Nephron progenitor cell (in vitro differentiated cells): ENCODE measurements at regions not wholly inside any gene's neighbourhood (a gene's known extent, or its start where the extent isn't known, plus 50 kb on each side); places are given as distances from the start of the nearest gene placed in this dataset.
A peak's percentile ranks its signal among the peaks of the same experiment; 100 is the strongest.

Experiments used
- DNase-seq: peaks from one replicate; pipeline ENCODE4 v3.0.0; 2021
- H3K27ac Mint-ChIP-seq: 2 replicates; pipeline ENCODE4 v1.8.0; 2021; ENCODE audit warnings: mild to moderate bottlenecking, moderate library complexity, mixed read lengths
- H3K27me3 Mint-ChIP-seq: 2 replicates; pipeline ENCODE4 v1.8.0; 2021; ENCODE audit warnings: mild to moderate bottlenecking, low read depth, mixed read lengths; ENCODE audit not compliant: poor library complexity
- H3K36me3 Mint-ChIP-seq: 2 replicates; pipeline ENCODE4 v1.8.0; 2021; ENCODE audit warnings: low read depth, mixed read lengths
- H3K4me1 Mint-ChIP-seq: 2 replicates; pipeline ENCODE4 v1.8.0; 2021; ENCODE audit warnings: mixed read lengths
- H3K4me3 Mint-ChIP-seq: 2 replicates; pipeline ENCODE4 v1.8.0; 2021; ENCODE audit warnings: mild to moderate bottlenecking, moderate library complexity, mixed read lengths
- H3K9me3 Mint-ChIP-seq: 2 replicates; pipeline ENCODE4 v1.8.0; 2021; ENCODE audit warnings: mild to moderate bottlenecking, moderate library complexity, mixed read lengths
- CTCF ChIP-seq: fragments of 200-600 bp; sonication (generic); IDR thresholded peaks from 2 replicates; pipeline ENCODE4 v1.5.0; 2021; ENCODE audit warnings: antibody characterized with exemption

DNA sequence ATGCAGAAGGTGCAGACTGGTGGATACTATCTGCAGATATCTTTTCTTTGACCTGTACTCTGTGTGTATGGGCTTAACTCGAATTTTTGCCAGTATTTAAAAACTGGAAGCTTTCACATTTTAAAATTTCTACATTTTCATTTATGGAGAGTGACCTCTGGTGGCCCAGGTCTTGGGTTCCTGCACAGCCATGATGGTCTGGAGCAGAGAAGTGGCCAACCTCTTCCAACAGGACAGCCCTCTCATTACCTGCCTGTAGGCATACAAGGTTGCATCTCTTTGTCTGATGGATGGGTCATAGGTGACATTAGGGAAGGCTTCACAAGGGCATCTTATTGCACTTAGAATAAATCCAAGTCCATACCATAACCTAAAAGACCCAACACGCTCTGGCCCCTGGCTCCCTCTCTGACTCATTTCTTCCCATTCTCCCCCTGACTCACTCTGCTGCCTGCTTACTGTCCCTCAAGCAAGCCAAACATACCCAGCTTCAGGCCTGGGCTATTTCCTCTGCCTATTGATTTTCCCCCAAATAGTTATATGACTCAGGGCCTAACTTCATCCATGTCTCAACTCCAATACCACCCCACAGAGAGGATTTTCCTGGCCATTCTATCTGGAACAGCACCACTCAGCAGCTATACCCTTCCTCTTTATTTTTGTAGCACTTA, 113.3 kb upstream of the SLC1A3 start:
- DNase-seq, result no peak
- Mint-ChIP-seq H3K4me3 (no peak overlapping the region), H3K4me1 (no peaks in the 10 kb centered on the region), H3K36me3 (no peaks in the 10 kb centered on the region), H3K27me3 (peaks cover 4% of the 10 kb centered on the region), H3K27ac (no peak overlapping the region), H3K9me3 (no peaks in the 10 kb centered on the region)
- no peak for TF ChIP-seq CTCF

DNA sequence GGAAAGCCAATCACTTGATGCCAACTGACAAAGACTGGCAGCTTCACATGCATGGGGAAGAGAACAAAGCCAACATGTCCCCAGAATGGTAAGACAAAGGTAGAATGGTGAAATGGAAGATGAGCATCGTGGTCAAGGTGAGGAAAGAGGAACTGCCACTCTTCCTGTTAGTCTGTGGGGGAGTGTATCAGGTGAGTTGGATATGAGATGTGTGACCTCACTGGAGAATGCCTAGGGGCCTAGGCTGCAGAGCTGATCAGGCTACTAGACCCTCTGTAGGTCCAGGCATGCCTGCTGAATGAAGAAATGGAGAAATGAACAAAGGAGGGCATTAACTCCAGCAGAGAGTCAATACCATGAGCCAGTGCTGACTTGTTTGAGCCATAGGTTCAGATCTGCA, 112.4 kb upstream of the SLC1A3 start:
- no peaks in the 10 kb centered on the region for H3K36me3 Mint-ChIP-seq
- no peak for DNase-seq
- no peak overlapping the region for H3K4me3 Mint-ChIP-seq
- H3K27ac Mint-ChIP-seq, result no peak overlapping the region
- H3K4me1 Mint-ChIP-seq, result no peaks in the 10 kb centered on the region
- no peak for TF ChIP-seq CTCF
- peaks cover 4% of the 10 kb centered on the region for H3K27me3 Mint-ChIP-seq
- no peaks in the 10 kb centered on the region for H3K9me3 Mint-ChIP-seq

- H3K36me3 Mint-ChIP-seq, result no peaks in the 10 kb centered on the region
- H3K27me3 Mint-ChIP-seq, result peaks cover 4% of the 10 kb centered on the region
- no peaks in the 10 kb centered on the region for H3K4me1 Mint-ChIP-seq
- no peak overlapping the region for H3K4me3 Mint-ChIP-seq
- DNase-seq, result no peak
- H3K9me3 Mint-ChIP-seq, result no peaks in the 10 kb centered on the region
- peak overlapping the region; percentile 27 for H3K27ac Mint-ChIP-seq
- TF ChIP-seq CTCF, result no peak
Measured at GRCh38 chr5:36494841-36495601, 111.4 kb upstream of the SLC1A3 start.

GRCh38 chr5:36495611-36496010, 110.8 kb upstream of the SLC1A3 start:
- no peak overlapping the region for H3K4me3 Mint-ChIP-seq
- H3K27ac Mint-ChIP-seq, result no peak overlapping the region
- no peak for DNase-seq
- no peaks in the 10 kb centered on the region for H3K9me3 Mint-ChIP-seq
- peaks cover 4% of the 10 kb centered on the region for H3K27me3 Mint-ChIP-seq
- TF ChIP-seq CTCF, result no peak
- H3K4me1 Mint-ChIP-seq, result no peaks in the 10 kb centered on the region
- no peaks in the 10 kb centered on the region for H3K36me3 Mint-ChIP-seq

DNA sequence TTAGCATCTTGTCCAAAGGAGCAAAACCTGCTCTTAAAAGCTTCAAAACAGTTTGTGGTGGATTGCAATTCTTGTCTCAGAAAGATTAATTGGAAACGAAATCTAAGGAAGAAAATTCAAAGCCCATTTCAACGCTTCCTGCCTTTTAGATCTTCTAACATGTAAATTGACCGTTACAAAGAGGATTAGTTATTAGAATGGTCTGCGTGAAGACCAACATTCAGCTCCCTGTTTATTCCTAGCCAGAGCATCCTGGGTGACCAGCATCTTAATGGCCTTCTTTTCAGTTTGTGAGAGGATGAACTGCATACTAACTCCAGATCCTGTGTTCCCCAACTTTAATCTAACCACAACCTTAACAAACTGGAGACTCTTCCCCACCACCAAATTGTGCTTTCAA, 109.9 kb upstream of the SLC1A3 start:
- Mint-ChIP-seq H3K36me3 (no peaks in the 10 kb centered on the region), H3K27ac (no peak overlapping the region), H3K4me1 (no peaks in the 10 kb centered on the region), H3K4me3 (no peak overlapping the region), H3K9me3 (no peaks in the 10 kb centered on the region), H3K27me3 (peaks cover 4% of the 10 kb centered on the region)
- TF ChIP-seq CTCF, result no peak
- DNase-seq, result no peak

- Mint-ChIP-seq H3K27me3 (peaks cover 6% of the 10 kb centered on the region), H3K4me1 (peaks cover 20% of the 10 kb centered on the region), H3K9me3 (no peaks in the 10 kb centered on the region), H3K36me3 (no peaks in the 10 kb centered on the region), H3K4me3 (peak overlapping the region; percentile 9), H3K27ac (peak overlapping the region; percentile 62)
- no peak for DNase-seq
- TF ChIP-seq CTCF, result no peak
Measured at GRCh38 chr5:36502608-36503007, 103.8 kb upstream of the SLC1A3 start.
